HG03175 (cell line): ENCODE measurements at regions not wholly inside any gene's neighbourhood (a gene's known extent, or its start where the extent isn't known, plus 50 kb on each side); places are given as distances from the start of the nearest gene placed in this dataset.

Source experiments
- ATAC-seq: cut with Tn5 transposase; IDR thresholded peaks from one replicate; pipeline ENCODE4 v1.9.1; 2021; ENCODE audit warnings: mild to moderate bottlenecking, moderate library complexity; ENCODE audit not compliant: unreplicated experiment

DNA sequence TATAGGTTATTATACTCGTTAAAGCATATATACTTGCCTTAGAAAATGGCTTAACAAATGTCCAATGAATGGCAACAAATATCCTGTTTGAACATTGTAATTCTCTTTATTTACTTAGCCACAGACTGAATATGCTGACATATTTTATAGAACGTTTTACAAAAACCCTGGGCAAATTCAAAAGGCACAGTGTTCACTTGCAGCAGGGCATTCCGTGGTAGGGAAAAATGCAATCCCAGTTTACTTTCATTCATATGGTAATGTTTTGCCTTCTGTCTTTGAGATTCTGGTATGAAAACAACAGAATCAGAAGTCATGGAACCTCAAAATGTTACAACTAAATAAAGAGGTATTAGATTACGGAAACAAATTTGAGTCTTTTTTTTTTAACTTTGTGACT is 56.2 kb upstream of the MYCBP2 start:
- no peak for ATAC-seq

DNA sequence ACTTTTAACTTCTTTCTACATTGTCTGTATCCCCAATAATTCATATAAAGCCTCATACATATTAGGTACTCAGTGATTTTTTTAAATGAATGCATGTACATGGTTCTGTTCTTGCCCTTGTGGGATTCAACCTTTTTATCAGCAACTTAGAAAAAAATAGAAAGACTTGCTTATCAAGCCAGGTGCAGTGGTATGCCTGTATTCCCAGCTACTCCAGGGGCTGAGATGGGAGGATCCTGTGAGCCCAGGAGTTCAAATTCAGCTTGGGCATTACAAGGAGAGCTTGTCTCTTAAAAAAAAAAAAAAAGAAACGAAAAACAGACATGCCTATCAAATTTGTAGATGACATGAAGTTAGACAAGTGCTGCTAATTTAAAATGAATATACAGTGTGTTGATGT is 54.2 kb upstream of the MYCBP2 start:
- ATAC-seq, result no peak

DNA sequence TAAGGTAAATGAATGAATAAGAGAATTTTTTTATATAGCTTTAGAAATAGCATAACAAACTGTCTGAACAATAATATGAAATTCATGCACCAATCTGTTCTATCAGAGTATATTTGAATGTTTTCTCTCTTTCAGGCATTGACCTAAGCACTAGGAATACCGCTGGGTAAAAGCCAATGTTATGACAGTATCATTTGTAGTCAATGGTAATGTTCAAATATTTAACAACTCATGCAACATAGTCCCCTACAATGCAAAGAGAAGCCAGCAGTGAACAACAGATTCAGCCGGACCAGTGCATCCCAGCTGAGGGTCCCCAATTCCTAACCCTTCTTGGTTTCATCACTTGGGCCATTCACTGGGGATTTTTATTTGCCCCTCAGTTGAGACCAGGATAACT is 52.6 kb upstream of the MYCBP2 start:
- no peak for ATAC-seq

DNA sequence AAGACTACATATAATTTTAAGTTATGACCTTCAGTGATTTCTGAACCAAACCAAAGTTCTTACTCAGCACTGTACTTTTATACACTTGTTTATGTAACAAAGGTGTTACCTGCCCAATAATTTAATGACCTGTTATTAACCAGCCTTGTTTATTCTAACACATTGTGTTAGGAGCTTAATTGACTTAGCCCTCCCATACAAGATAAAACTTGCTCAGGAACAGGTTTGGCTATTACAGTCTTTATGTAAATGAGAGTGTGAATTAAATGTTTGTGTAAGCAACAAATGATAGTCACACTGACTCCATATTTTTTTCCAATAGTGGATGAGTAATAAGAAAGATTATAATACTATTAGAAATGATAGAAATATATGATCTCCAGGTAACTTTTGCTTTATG is 51.8 kb upstream of the MYCBP2 start:
- no peak for ATAC-seq

DNA sequence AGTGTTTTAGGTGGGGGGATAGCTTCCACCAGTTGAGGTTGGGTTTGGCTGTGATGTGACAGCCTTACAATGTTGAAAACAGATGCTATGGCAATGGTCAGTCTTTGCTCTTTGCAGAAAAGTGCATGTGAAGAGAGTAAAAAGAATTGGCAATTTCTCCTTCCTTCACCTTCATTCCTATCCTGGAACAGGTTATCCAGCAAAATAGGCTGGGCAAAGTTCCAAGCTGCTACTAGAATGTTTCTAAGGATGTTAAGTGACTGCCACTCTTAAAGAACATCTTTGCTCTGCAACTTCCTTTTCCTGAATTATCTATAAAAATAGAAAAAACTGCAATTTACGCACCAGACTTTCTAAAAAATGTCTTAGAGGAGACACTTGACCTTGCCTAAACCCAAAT is 50.1 kb upstream of the MYCBP2 start:
- no peak for ATAC-seq
